HG02759 (cell line): ENCODE measurements at regions not wholly inside any gene's neighbourhood (a gene's known extent, or its start where the extent isn't known, plus 50 kb on each side); places are given as distances from the start of the nearest gene placed in this dataset.
A peak's percentile ranks its signal among the peaks of the same experiment; 100 is the strongest.
"Not testable (repeated sequence)": the region's sequence is repeated elsewhere in the genome, so short reads cannot be mapped to it uniquely, and the experiment has no call there.

Experiments used
- ATAC-seq: cut with Tn5 transposase; IDR thresholded peaks from one replicate; pipeline ENCODE4 v1.9.1; 2021; ENCODE audit warnings: mild to moderate bottlenecking, moderate library complexity; ENCODE audit not compliant: unreplicated experiment

DNA sequence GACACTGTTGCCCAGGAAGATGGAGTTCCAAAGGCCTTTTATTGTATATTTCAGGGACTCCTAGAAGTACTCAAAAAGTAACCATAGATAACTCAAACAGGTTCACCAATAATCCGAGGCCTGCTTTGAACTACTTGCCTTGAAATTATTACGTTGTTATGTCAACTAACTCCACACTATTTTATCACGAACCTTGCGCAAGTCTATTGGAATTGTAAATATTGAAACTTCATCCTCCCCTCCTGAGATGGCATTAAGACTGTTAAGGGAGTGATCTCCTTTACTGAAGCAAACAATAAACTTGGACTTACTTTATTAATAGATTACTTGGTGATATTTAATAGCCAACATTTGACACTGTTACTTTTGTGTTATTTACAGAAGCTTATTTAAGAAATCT is 199.6 kb upstream of the GADL1 start:
- no peak for ATAC-seq

DNA sequence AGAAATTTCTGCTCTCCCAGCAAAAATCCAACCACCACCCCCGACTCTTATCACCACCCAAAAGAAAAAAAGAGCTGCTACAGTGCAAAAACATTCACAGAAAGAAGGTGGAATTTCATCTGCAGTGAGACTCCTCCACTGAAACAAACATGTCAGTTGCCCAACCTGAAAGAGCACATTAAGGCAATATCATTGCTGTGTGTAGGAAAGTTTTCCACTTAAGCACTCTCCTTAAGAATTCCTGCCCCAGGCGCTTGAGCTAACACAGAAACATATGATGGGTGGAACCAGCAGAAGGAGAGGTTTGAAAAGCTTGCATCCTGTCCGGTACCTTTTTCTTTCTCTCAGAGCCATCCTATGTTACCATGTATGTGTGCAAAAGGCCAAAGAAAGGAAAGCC is 200.8 kb upstream of the GADL1 start:
- no peak for ATAC-seq

DNA sequence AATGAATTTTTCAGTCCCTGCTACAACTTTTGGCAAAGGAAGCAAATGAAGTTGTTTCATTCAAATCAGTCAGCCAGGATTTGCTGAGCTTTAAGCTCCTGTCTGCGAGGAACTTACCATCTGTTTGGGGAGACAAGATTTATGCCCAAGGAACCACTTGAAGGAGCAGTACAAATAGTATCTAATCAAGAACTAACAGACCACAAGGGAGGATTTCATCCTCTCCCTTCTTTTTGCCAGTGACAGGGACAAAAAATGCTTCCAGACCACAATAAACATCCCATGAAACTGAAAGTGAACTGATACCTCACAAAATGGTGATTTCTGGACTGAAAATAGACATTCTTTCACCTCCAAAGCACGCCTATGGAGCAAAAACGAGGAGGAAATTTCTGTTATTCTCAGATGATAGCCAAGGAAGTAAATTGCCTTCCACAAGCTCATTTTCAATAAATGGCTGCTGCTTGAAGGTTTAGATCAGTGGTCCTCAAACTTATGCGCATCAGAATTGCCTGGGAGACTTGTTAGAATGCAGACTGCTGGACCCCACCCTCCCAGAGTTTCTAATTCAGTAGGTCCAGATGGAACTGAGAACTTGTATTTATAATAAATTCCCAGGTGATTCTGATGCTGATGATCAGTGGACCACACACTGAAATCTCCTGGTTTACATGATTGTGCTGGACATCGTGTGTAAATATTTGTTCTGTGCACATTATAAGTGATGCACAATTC is 202.4 kb upstream of the GADL1 start:
- ATAC-seq: no peak

DNA sequence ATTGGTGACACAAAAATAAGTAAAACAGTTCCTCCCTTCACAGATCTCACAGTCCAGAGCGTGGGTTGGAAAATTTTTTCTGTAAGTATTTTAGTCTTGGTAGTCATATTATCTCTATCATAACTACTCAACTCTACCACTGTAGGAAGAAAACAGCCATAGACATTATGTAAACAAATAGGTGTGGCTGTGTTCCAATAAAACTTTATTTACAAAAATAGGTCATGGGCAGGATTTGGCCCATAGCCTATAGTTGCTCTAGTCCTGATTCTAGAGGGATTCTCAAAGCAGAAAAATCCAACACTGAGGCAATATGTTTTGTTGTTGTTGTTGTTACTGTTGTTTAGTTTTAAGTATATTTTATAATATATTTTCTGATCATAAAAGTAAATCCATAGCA is 206.1 kb upstream of the GADL1 start:
- ATAC-seq: no peak

DNA sequence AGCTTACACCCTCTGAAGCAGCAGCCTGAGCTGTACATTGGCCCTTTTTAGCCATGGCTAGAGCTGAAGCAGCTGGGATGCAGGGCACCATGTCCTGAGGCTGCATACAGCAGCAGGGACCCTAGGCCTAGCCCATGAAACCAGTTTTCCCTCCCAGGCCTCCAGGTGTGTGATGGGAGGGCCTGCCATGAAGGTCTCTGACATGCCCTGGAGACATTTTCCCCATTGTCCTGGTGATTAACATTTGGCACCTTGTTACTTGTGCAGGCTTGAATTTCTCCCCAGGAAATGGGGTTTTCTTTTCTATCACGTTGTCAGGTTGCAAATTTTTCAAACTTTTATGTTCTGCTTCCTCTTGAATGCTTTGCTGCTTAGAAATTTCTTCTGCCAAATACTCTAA is 206.8 kb upstream of the GADL1 start:
- not testable (repeated sequence) for ATAC-seq

DNA sequence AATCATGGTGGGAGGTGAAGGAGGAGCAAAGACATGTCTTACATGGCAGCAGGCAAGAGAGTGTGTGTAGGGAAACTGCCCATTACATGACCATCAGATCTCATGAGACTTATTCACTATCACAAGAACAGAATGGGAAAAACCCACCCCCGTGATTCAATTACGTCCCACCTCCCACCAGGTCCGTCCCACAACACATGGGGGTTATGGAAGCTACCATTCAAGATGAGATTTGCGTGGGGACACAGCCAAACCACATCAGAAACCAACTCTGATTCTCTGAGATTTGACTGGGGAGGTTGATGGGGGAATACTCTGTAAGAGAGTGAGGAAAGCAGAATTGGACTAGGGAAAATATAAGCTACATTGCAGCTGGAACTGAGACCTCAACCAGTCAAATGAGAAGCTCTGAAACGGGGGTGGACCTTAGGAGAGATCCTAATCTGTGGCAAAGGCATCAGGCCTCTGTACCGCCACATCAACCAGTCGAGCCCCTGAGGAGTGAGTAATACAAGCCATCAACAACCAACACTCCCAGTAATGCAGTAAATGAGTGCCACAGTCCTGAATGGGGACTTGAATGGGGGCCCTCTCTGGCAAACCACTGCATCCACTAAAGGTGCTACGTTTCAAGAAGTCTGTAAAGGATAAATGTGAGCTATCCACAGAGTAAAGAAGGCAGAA is 207.9 kb upstream of the GADL1 start:
- ATAC-seq: no peak

DNA sequence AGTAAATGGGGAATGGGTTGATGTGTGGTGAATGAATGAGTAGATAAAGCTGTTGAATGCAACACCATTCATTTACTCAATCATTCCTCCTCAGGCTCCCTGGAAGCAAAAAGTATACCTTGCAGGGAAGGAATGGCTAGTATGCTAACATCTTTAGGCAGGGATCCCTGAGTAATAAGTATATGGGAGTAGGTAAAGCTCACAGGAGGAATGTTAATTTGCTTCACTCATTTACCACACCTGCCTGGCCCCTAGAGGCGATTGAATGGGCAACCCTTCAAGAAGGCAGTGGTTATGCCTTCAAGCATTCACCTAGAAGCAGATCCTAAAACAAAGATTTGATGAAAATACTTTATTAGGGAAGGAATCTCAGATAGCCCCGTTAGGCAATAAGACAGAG is 208.7 kb upstream of the GADL1 start:
- no peak for ATAC-seq

DNA sequence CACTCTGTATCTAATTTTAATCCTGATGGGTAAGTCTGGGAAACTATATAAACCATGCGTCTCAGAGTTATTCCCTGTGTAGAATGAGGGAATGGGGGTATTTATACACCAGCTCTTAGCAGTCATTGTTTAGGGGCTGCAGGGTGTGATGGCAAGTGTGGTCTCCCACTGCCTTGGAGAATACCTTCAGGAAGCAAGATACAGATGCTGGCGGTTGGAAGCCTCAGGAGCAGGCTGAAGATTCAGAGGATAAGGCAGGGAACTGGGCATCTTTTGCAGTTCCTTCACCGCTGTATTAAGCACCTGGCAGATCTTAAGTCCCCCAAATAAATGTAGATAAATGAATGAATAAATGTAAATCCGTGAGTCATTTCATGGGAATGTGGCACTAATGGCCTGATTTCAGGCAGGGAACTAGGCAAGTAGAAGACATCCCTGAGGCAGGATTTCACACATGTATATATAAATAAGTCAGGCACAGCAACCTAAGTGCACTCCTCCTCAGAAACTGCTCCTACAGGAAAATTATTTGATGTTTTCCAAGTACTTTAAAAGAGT is 209.2 kb upstream of the GADL1 start:
- ATAC-seq: no peak

DNA sequence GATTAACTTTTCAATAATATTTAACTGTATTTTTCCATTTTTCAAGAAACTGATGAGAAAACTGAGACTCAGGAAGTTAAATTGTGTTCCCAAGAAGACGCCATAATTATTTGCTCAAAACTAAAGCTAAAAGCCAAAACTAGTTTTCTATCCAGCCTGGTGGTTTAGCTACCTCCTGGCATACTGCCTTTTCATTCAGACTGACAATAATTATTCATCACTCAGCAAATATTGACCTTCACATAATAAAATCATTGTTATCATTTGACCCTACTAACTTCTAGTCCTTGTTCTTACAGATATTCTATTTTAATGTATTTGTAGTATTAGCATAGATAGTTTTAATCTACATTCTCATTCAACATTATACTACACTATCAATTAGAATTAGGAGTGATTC is 210.6 kb upstream of the GADL1 start:
- no peak for ATAC-seq

DNA sequence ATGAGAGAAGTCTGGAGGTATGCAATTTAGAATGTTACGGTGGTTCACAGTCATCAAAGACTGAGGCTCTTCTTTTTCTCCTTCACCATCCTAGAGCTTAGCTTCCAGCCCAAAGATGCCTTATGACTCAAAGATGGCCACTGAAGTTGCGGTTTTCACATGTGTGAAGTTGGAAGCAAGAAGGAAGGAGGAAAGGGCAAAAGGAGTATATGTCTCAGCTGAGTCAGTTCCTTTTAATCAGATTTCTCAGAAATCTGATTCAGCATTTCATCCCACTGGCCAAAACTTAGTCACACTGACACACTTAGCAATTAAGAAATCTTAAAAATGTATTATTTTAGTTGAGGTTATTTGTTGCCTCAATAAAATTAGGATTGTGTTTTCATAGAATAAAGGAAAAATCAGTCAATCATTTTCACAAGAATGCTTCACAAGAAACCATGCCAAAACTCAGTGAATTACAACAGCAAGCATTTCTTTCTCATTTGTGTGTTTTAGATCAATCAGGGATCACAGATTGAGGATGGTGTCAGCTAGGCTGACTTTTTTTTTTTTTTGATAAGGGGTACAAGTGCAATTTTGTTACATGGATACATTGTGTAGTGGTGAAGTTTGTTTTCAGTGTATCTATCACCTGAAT is 211.1 kb upstream of the GADL1 start:
- no peak for ATAC-seq

DNA sequence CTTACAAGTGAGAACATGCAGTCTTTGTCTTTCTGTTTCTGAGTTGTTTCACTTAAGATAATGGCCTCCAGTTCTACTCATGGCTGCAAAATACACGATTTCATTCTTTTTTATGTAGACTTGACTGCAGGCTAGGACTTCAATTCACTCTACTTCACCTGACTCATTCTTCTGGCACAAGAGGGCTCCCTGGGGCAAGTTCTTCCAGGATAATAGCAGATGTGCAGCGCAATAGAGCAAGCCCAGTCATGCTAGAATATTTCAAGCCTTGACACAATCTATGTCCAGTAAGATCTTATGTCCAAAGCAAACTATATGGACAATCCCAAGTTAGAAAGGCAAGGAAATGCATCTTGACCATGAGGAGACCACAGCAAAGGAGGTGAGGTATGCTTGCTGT is 211.7 kb upstream of the GADL1 start:
- no peak for ATAC-seq

DNA sequence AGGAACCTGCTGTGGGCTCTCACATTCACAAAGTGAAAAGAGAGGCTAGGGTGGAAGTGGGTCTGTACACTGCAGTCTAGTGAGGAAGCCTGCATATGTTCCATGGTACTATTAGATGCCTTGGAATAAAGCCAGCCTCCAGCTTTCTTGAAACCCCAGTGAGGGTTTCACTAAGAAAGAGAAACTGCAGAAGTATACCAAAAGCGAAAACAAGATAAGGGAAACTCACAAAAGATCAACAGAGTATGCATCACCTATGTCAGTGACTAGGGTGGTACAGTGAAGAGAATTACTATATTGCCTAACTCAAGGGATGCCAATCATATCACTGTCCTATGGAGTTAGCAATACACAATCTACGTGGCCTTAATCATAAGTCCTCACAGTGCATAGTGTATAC is 212.5 kb upstream of the GADL1 start:
- peak; percentile 69 for ATAC-seq

DNA sequence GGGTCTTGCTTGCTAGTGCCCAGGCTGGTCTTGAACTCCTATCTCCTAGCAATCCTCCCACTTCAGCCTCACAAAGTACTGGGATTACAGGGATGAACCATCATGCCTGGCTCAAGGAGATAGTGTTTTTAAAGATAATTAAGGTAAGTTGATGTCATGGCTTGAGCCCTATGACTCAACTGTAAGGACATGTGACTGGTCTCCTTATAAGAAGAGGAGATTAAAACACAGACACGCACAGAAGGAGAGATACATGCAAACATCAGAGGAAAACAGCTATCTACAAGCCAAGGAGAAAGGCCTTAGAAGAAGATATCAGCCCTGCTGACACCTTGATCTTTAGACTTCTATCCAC is 220.4 kb upstream of the GADL1 start:
- no peak for ATAC-seq

DNA sequence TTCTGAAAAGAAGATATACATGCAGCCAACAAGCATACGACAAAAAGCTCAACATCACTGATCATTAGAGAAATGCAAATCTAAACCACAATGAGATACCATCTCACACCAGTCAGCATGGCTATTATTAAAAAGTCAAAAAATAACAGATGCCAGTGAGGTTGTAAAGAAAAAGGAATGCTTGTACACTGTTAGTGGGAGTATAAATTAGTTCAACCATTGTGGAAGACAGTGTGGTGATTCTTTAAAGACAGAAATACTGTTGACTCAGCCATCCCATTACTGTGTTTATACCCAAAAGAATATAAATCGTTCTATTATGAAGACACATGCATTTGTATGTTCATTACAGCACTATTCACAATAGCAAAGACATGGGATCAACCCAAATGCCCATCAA is 221.1 kb upstream of the GADL1 start:
- ATAC-seq: not testable (repeated sequence)

DNA sequence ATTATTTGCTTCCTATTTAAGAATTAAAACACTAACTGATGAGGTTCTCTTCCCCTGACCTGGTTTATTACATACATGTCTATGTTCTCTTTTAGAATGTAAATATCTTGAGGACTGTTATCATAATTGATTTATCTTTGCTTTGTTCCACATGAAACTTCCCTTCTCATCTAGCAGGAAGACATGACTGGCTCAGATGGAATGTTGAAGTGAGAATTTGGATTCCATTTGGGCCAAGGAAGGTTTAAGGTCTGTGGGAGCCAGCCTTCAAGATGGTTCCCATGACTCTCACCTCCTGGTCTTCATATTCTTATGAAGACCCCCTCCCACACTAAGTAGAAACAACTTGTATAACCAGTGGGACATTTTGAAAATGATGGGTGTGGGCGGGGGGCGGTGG is 222.2 kb upstream of the GADL1 start:
- ATAC-seq: no peak

DNA sequence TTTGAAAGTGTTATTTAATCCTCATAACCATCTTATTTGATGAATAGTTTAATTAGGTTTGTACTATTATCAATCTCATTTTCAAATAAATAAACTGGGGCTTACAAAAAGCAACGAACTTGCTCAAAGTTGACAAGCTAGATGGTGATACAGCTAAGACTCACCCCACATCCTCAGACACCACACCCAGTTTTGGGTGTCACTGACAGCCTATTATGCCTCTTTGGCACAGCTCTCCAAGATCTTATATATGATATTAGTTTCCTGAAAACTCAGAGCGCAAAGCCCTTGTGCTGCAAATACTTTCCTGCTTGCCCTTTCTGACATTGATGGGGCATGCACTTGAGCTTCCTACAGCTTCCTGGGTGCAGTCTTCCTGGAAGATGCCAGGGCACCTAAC is 223.4 kb upstream of the GADL1 start:
- no peak for ATAC-seq

DNA sequence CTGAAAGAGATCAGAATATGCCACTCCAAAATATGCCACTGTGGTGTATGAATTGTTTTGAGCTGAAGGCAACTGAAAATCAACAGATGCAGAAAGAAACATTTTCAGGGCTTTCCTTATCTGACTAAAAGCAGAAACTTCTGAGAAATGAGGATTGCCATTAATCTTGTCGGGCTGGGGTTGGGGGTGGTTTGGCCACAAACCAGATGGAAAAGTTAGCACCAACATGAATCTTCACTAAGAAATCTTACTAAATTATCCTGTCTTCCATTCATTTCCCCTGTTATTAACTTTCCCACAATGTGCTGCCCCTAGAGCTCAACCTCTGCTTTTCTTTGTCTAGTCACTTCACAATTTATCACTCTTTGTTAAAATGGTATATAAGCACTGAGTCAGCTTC is 229.9 kb upstream of the GADL1 start:
- ATAC-seq: no peak

DNA sequence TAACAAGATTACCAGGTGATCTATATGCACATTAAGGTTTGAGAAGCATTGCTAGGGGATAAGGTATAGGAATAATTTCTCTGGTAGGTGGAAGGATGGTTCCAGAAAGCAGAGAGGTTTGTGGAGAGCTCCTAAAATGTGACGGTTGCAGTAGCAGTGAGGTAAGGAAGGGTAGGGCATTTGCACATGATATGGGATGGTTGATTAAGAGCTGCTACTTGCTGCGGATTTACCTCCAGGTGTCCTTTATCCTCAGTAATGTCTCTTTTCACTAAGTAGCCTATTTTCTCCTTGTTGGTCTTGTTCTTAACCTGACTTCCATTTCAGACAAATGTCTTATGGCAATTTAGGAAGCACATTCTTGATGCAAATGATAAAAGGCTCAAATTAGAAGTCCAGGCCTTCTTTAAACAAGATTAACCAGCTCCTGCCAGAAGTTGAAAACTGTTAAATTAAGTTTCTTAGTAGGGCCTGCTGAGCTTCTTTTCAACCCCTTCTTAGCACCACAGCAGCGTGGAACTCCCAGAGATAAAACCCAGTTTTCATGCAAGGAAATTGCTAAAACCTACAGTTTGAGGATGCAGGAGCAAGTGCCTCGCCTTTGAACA is 231.1 kb upstream of the GADL1 start:
- no peak for ATAC-seq

DNA sequence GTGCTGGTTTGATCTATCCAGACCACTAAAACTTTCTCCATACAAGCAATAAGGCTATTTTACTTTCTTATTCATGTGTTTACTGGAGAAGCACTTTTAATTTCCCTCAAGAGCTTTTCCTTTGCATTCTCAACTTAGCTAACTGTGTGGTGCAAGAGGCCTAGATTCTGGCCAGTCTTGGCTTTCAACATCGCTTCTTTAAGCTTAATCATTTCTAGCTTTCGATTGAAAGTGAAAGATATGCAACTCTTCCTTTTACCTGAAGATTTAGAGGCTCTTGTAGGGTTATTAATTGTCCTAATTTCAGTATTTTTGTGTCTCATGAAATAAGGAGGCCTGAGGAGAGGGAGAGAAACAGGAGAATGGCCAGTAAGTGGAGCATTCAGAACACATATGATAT is 234.8 kb upstream of the GADL1 start:
- ATAC-seq: no peak

DNA sequence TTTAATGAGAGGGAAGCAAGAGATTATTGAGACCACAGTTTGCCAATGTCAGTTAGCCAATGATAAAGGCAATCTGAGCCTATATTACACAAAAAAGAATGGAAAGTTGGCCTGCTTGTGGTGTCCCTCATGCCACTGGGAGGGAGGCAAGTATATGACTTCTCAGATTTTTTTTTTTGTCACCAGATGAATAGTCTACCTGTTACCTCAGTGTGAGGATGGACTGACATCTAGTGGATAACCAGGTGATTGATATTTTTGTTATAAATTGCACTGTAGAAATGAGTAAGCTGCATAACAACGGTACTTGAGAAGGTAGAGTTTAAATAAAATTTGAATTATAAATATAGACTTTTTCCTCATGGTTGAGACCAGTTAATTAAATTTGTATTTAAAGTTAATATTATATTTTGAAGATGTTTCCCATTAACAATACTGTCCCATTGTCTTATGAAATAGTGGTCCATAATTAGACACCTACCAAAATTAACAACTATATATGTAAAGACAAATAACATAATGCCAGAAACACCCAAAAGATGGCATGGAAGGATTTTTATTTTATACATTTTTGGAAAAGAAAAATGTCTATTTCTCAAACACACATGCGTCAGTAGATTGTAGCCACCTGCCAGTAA is 237.8 kb upstream of the GADL1 start:
- peak; percentile 39 for ATAC-seq

DNA sequence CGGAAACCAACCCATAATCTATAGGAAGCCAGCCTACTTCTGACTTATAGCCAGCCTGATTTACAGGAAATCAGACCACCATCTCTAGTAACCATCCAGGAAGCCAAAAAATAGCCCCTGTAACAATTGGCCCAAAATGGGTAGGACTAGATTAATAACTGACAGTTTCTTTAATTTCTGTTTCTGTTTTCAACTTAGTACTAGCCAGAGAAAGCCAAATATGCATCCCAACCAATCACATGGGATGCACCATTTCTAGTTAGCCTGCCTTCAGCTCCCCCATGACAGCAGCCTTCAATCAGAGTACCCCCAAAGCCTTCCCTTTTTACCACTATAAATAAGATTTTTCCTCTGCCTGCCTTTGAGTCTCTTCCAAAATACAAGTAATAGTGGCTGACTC is 239.1 kb upstream of the GADL1 start:
- ATAC-seq: peak; percentile 51
